ENCODE measurements at regions not wholly inside any gene's neighbourhood (a gene's known extent, or its start where the extent isn't known, plus 50 kb on each side); places are given as distances from the start of the nearest gene placed in this dataset.

GRCh38 chr4:100059467-100059866 is 109.4 kb upstream of the H2AZ1 start:
- no peaks in the 10 kb centered on the region for H3K4me1 ChIP-seq
- TF ChIP-seq POLR2A (IDR thresholded peaks at IDR 0.05) (no peak), POLR2AphosphoS5 (IDR thresholded peaks at IDR 0.05) (no peak), EP300 (IDR thresholded peaks at IDR 0.05) (no peak), CTCF (IDR thresholded peaks at IDR 0.05) (no peak)
- H3K36me3 ChIP-seq, result no peaks in the 10 kb centered on the region
- no peaks in the 10 kb centered on the region for H3K9me3 ChIP-seq
- DNase-seq (no peak), ATAC-seq (ENCODE audit: low FRiP score in 2 of 2) (no peak)
- WGBS, 2 donors, result 91 to 93% methylated on average over 8 of the region's 8 CpGs
- no peaks in the 10 kb centered on the region for H3K27me3 ChIP-seq
- H3K4me3 ChIP-seq, result no peak overlapping the region
- no peak overlapping the region for H3K27ac ChIP-seq

GRCh38 chr4:100056701-100057100 is 106.6 kb upstream of the H2AZ1 start:
- TF ChIP-seq EP300 (IDR thresholded peaks at IDR 0.05) (no peak), CTCF (IDR thresholded peaks at IDR 0.05) (no peak), POLR2AphosphoS5 (IDR thresholded peaks at IDR 0.05) (no peak), POLR2A (IDR thresholded peaks at IDR 0.05) (no peak)
- no peak overlapping the region for H3K4me3 ChIP-seq
- WGBS, 2 donors, result 83 to 85% methylated on average over 3 of the region's 3 CpGs
- no peaks in the 10 kb centered on the region for H3K9me3 ChIP-seq
- DNase-seq, result no peak
- H3K4me1 ChIP-seq, result no peaks in the 10 kb centered on the region
- H3K36me3 ChIP-seq, result no peaks in the 10 kb centered on the region
- H3K27ac ChIP-seq, result no peak overlapping the region
- H3K27me3 ChIP-seq, result no peaks in the 10 kb centered on the region
- ATAC-seq (ENCODE audit: low FRiP score in 2 of 2), result no peak

- 81 to 89% methylated on average over 3 of the region's 3 CpGs for WGBS, 2 donors
- no peak overlapping the region for H3K4me3 ChIP-seq
- no peaks in the 10 kb centered on the region for H3K4me1 ChIP-seq
- H3K9me3 ChIP-seq, result no peaks in the 10 kb centered on the region
- DNase-seq (no peak), ATAC-seq (ENCODE audit: low FRiP score in 2 of 2) (no peak)
- H3K27me3 ChIP-seq, result no peaks in the 10 kb centered on the region
- H3K27ac ChIP-seq, result no peak overlapping the region
- TF ChIP-seq EP300 (IDR thresholded peaks at IDR 0.05) (no peak), POLR2A (IDR thresholded peaks at IDR 0.05) (no peak), CTCF (IDR thresholded peaks at IDR 0.05) (no peak), POLR2AphosphoS5 (IDR thresholded peaks at IDR 0.05) (no peak)
- H3K36me3 ChIP-seq, result no peaks in the 10 kb centered on the region
These were observed 104.0 kb upstream of the H2AZ1 start for GRCh38 chr4:100054071-100054470.

- Histone ChIP-seq H3K27me3 (no peaks in the 10 kb centered on the region), H3K4me1 (no peaks in the 10 kb centered on the region), H3K4me3 (no peak overlapping the region), H3K36me3 (no peaks in the 10 kb centered on the region), H3K27ac (no peak overlapping the region), H3K9me3 (no peaks in the 10 kb centered on the region)
- no peak for TF ChIP-seq POLR2AphosphoS5 (IDR thresholded peaks at IDR 0.05)
- TF ChIP-seq CTCF (IDR thresholded peaks at IDR 0.05), result no peak
- TF ChIP-seq EP300 (IDR thresholded peaks at IDR 0.05), result no peak
- no peak for TF ChIP-seq POLR2A (IDR thresholded peaks at IDR 0.05)
- no peak for ATAC-seq (ENCODE audit: low FRiP score in 2 of 2)
- no peak for DNase-seq
These were observed 99.8 kb upstream of the H2AZ1 start for GRCh38 chr4:100049872-100050271.

- Histone ChIP-seq H3K36me3 (no peaks in the 10 kb centered on the region), H3K9me3 (no peaks in the 10 kb centered on the region), H3K4me1 (no peaks in the 10 kb centered on the region), H3K4me3 (no peak overlapping the region), H3K27me3 (no peaks in the 10 kb centered on the region), H3K27ac (no peak overlapping the region)
- DNase-seq (no peak), ATAC-seq (ENCODE audit: low FRiP score in 2 of 2) (no peak)
- TF ChIP-seq CTCF (IDR thresholded peaks at IDR 0.05) (no peak), POLR2AphosphoS5 (IDR thresholded peaks at IDR 0.05) (no peak), POLR2A (IDR thresholded peaks at IDR 0.05) (no peak), EP300 (IDR thresholded peaks at IDR 0.05) (no peak)
- 76 to 90% methylated on average over 2 of the region's 2 CpGs for WGBS, 2 donors
These were observed 92.6 kb upstream of the H2AZ1 start for GRCh38 chr4:100042711-100043110.

Data from upper lobe of left lung (tissue), 6 donors.